Nephron progenitor cell (in vitro differentiated cells): ENCODE measurements at regions not wholly inside any gene's neighbourhood (a gene's known extent, or its start where the extent isn't known, plus 50 kb on each side); places are given as distances from the start of the nearest gene placed in this dataset.
A peak's percentile ranks its signal among the peaks of the same experiment; 100 is the strongest.
"Not testable (repeated sequence)": the region's sequence is repeated elsewhere in the genome, so short reads cannot be mapped to it uniquely, and the experiment has no call there.

ENCODE experiments used
- DNase-seq: peaks from one replicate; pipeline ENCODE4 v3.0.0; 2021
- H3K27ac Mint-ChIP-seq: 2 replicates; pipeline ENCODE4 v1.8.0; 2021; ENCODE audit warnings: mild to moderate bottlenecking, moderate library complexity, mixed read lengths
- H3K27me3 Mint-ChIP-seq: 2 replicates; pipeline ENCODE4 v1.8.0; 2021; ENCODE audit warnings: mild to moderate bottlenecking, low read depth, mixed read lengths; ENCODE audit not compliant: poor library complexity
- H3K36me3 Mint-ChIP-seq: 2 replicates; pipeline ENCODE4 v1.8.0; 2021; ENCODE audit warnings: low read depth, mixed read lengths
- H3K4me1 Mint-ChIP-seq: 2 replicates; pipeline ENCODE4 v1.8.0; 2021; ENCODE audit warnings: mixed read lengths
- H3K4me3 Mint-ChIP-seq: 2 replicates; pipeline ENCODE4 v1.8.0; 2021; ENCODE audit warnings: mild to moderate bottlenecking, moderate library complexity, mixed read lengths
- H3K9me3 Mint-ChIP-seq: 2 replicates; pipeline ENCODE4 v1.8.0; 2021; ENCODE audit warnings: mild to moderate bottlenecking, moderate library complexity, mixed read lengths
- CTCF ChIP-seq: fragments of 200-600 bp; sonication (generic); IDR thresholded peaks from 2 replicates; pipeline ENCODE4 v1.5.0; 2021; ENCODE audit warnings: antibody characterized with exemption

GRCh38 chr6:101083533-101084175, 202.5 kb upstream of the ASCC3 start:
- no peaks in the 10 kb centered on the region for H3K9me3 Mint-ChIP-seq
- peaks cover 5% of the 10 kb centered on the region for H3K27me3 Mint-ChIP-seq
- peak overlapping the region; percentile 61 for H3K27ac Mint-ChIP-seq
- no peaks in the 10 kb centered on the region for H3K36me3 Mint-ChIP-seq
- no peak for TF ChIP-seq CTCF
- no peak overlapping the region for H3K4me3 Mint-ChIP-seq
- H3K4me1 Mint-ChIP-seq, result peaks cover 26% of the 10 kb centered on the region
- DNase-seq, result no peak

- H3K27me3 Mint-ChIP-seq, result peaks cover 5% of the 10 kb centered on the region
- H3K9me3 Mint-ChIP-seq, result peaks cover 8% of the 10 kb centered on the region
- no peak for DNase-seq
- peak overlapping the region; percentile 88 for H3K27ac Mint-ChIP-seq
- H3K4me3 Mint-ChIP-seq, result no peak overlapping the region
- peaks cover 6% of the 10 kb centered on the region for H3K36me3 Mint-ChIP-seq
- TF ChIP-seq CTCF, result no peak
- peaks cover 26% of the 10 kb centered on the region for H3K4me1 Mint-ChIP-seq
These were observed 204.2 kb upstream of the ASCC3 start for GRCh38 chr6:101085327-101085726.

- peaks cover 5% of the 10 kb centered on the region for H3K27me3 Mint-ChIP-seq
- TF ChIP-seq CTCF, result no peak
- DNase-seq, result no peak
- peaks cover 16% of the 10 kb centered on the region for H3K36me3 Mint-ChIP-seq
- peaks cover 26% of the 10 kb centered on the region for H3K4me1 Mint-ChIP-seq
- peak overlapping the region; percentile 73 for H3K27ac Mint-ChIP-seq
- peaks cover 20% of the 10 kb centered on the region for H3K9me3 Mint-ChIP-seq
- no peak overlapping the region for H3K4me3 Mint-ChIP-seq
These were observed 205.3 kb upstream of the ASCC3 start for GRCh38 chr6:101086473-101086872.

- H3K27ac Mint-ChIP-seq, result no peak overlapping the region
- H3K4me1 Mint-ChIP-seq, result peaks cover 22% of the 10 kb centered on the region
- H3K27me3 Mint-ChIP-seq, result peaks cover 5% of the 10 kb centered on the region
- DNase-seq, result no peak
- no peak for TF ChIP-seq CTCF
- no peak overlapping the region for H3K4me3 Mint-ChIP-seq
- peaks cover 21% of the 10 kb centered on the region for H3K9me3 Mint-ChIP-seq
- peaks cover 17% of the 10 kb centered on the region for H3K36me3 Mint-ChIP-seq
These were observed 207.5 kb upstream of the ASCC3 start for GRCh38 chr6:101088594-101088993.

- no peak for TF ChIP-seq CTCF
- Mint-ChIP-seq H3K4me1 (peaks cover 14% of the 10 kb centered on the region), H3K9me3 (peaks cover 21% of the 10 kb centered on the region), H3K36me3 (peaks cover 17% of the 10 kb centered on the region), H3K4me3 (no peak overlapping the region), H3K27ac (no peak overlapping the region), H3K27me3 (peaks cover 5% of the 10 kb centered on the region)
- no peak for DNase-seq
These were observed 208.5 kb upstream of the ASCC3 start for GRCh38 chr6:101089640-101090039.

GRCh38 chr6:101090281-101090680, 209.2 kb upstream of the ASCC3 start:
- no peak for TF ChIP-seq CTCF
- Mint-ChIP-seq H3K4me1 (peaks cover 10% of the 10 kb centered on the region), H3K4me3 (no peak overlapping the region), H3K27me3 (peaks cover 5% of the 10 kb centered on the region), H3K9me3 (peaks cover 21% of the 10 kb centered on the region), H3K27ac (no peak overlapping the region), H3K36me3 (peaks cover 17% of the 10 kb centered on the region)
- no peak for DNase-seq

GRCh38 chr6:101098605-101099004, 217.5 kb upstream of the ASCC3 start:
- not testable (repeated sequence) for H3K27ac Mint-ChIP-seq, DNase-seq, H3K4me1 Mint-ChIP-seq, H3K27me3 Mint-ChIP-seq, H3K4me3 Mint-ChIP-seq, H3K36me3 Mint-ChIP-seq
- peaks cover 12% of the 10 kb centered on the region for H3K9me3 Mint-ChIP-seq
